Endothelial cell of umbilical vein (primary cell): ENCODE measurements at regions not wholly inside any gene's neighbourhood (a gene's known extent, or its start where the extent isn't known, plus 50 kb on each side); places are given as distances from the start of the nearest gene placed in this dataset.

Source experiments
- BruUV-seq: library from RNA; stranded (reverse); fragments of 400-500 nt; replicated peaks from 2 replicates; lab custom pipeline; 2021; lab: Mats Ljungman, UMichigan
- CTCF ChIA-PET: fragments of 300-600, 350-600 bp; sonication (Branson Sonifier 250); formaldehyde crosslinking; loops from one replicate; lab custom pipeline; 2021; ENCODE audit warnings: antibody characterized with exemption, inconsistent platforms; lab: Charles Lee
- POLR2A ChIA-PET: fragments of 300-600, 350-600 bp; sonication (Branson Sonifier 250); formaldehyde crosslinking; loops from one replicate; lab custom pipeline; 2021; ENCODE audit warnings: antibody characterized with exemption, inconsistent platforms; lab: Charles Lee
- DNase-seq: peaks from one replicate; pipeline ENCODE4 v3.0.0-alpha.2; 2011; ENCODE audit warnings: low read depth, low spot score
- FAIRE-seq: peaks from 2 replicates; lab custom pipeline; 2011; peaks lifted over from hg19 to GRCh38; lab: Jason Lieb, UNC
- H2AFZ ChIP-seq: 2 replicates; pipeline ENCODE4 v1.6.0; 2012; ENCODE audit warnings: low read depth, low read length, control low read depth, inconsistent platforms
- H3K27ac ChIP-seq: 2 replicates; pipeline ENCODE4 v1.5.1; 2011; ENCODE audit warnings: low read depth, mild to moderate bottlenecking, control low read depth, low read length, moderate library complexity; ENCODE audit not compliant: insufficient read depth
- H3K27me3 ChIP-seq, 2 experiments: 2 replicates each; pipeline versions ENCODE4 v1.6.0 to v1.6.1; 2011; ENCODE audit warnings: low read length in 2 of 2, mixed read lengths in 1 of 2; ENCODE audit not compliant: control insufficient read depth in 2 of 2, insufficient read depth in 2 of 2
- H3K36me3 ChIP-seq, 2 experiments: 2 replicates in 1 of 2; 3 replicates in 1 of 2; pipeline ENCODE4 v1.5.1; 2011; ENCODE audit warnings: low read length in 2 of 2, mild to moderate bottlenecking in 1 of 2, moderate library complexity in 1 of 2; ENCODE audit not compliant: control insufficient read depth in 2 of 2, insufficient read depth in 2 of 2; ENCODE audit errors: extremely low read depth in 1 of 2
- H3K4me1 ChIP-seq: 3 replicates; pipeline ENCODE4 v1.5.1; 2011; ENCODE audit warnings: mild to moderate bottlenecking, low read length; ENCODE audit not compliant: control insufficient read depth, insufficient read depth; ENCODE audit errors: extremely low read depth
- H3K4me2 ChIP-seq: 2 replicates; pipeline ENCODE4 v1.6.1; 2011; ENCODE audit warnings: low read length, control low read depth, mixed read lengths; ENCODE audit not compliant: insufficient read depth
- H3K4me3 ChIP-seq, 3 experiments: fragments of 200-600 bp in 1 of 3; sonication (generic), shearing (Covaris generic) in 1 of 3; replicated peaks in 1 of 3; 2 replicates each; pipeline ENCODE4 v1.5.1; 2011 to 2016; ENCODE audit warnings: control low read depth in 3 of 3, low read length in 3 of 3, mild to moderate bottlenecking in 2 of 3, inconsistent platforms in 1 of 3, low read depth in 1 of 3, moderate library complexity in 1 of 3; ENCODE audit not compliant: insufficient read depth in 1 of 3
- H3K79me2 ChIP-seq: 2 replicates; pipeline ENCODE4 v1.6.0; 2012; ENCODE audit warnings: low read length, inconsistent platforms; ENCODE audit not compliant: control insufficient read depth, insufficient read depth
- H3K9ac ChIP-seq: replicated peaks from 2 replicates; pipeline ENCODE3; 2011; ENCODE audit warnings: low read length, control low read depth; ENCODE audit not compliant: insufficient read depth; ENCODE audit errors: extremely low read depth
- H3K9me1 ChIP-seq: replicated peaks from 3 replicates; pipeline ENCODE4 v1.6.0; 2011; ENCODE audit warnings: mild to moderate bottlenecking, low read length; ENCODE audit not compliant: control insufficient read depth, insufficient read depth; ENCODE audit errors: extremely low read depth
- H3K9me3 ChIP-seq: replicated peaks from 2 replicates; pipeline ENCODE4 v1.5.1; 2012; ENCODE audit warnings: low read length, inconsistent platforms; ENCODE audit not compliant: control insufficient read depth, insufficient read depth
- H4K20me1 ChIP-seq: replicated peaks from 2 replicates; pipeline ENCODE3; 2011; ENCODE audit warnings: mild to moderate bottlenecking, low read length; ENCODE audit not compliant: control insufficient read depth, insufficient read depth; ENCODE audit errors: extremely low read depth
- EZH2 ChIP-seq: IDR thresholded peaks from 2 replicates; pipeline ENCODE4 v1.6.1; 2012; ENCODE audit warnings: borderline replicate concordance, low read depth, mild to moderate bottlenecking, moderate library complexity, low read length, inconsistent platforms; ENCODE audit not compliant: severe bottlenecking
- FOS ChIP-seq: IDR thresholded peaks from 2 replicates; pipeline ENCODE4 v1.6.1; 2011; ENCODE audit warnings: mild to moderate bottlenecking, low read length, moderate library complexity, borderline replicate concordance; ENCODE audit not compliant: insufficient read depth
- GATA2 ChIP-seq: IDR thresholded peaks from 2 replicates; pipeline ENCODE4 v1.7.0; 2011; ENCODE audit warnings: low read depth, mild to moderate bottlenecking, moderate library complexity, mixed read lengths, low read length; ENCODE audit not compliant: insufficient read length, insufficient read depth
- JUN ChIP-seq: IDR thresholded peaks from 2 replicates; pipeline ENCODE4 v1.6.1; 2011; ENCODE audit warnings: borderline replicate concordance, low read depth; ENCODE audit not compliant: insufficient read length, insufficient read depth
- MAX ChIP-seq: IDR thresholded peaks from 2 replicates; pipeline ENCODE4 v1.6.1; 2011; ENCODE audit not compliant: insufficient read depth, insufficient read length
- MYC ChIP-seq: IDR thresholded peaks from one replicate; pipeline ENCODE4 v1.6.1; 2011; ENCODE audit warnings: mild to moderate bottlenecking, low read depth, low read length
- POLR2A ChIP-seq: IDR thresholded peaks from 2 replicates; pipeline ENCODE4 v1.6.1; 2012; ENCODE audit warnings: low read depth, mild to moderate bottlenecking, control low read depth, low read length
- POLR2AphosphoS5 ChIP-seq: IDR thresholded peaks from 2 replicates; pipeline ENCODE4 v1.6.1; 2012; ENCODE audit warnings: low read depth, mild to moderate bottlenecking, control low read depth, low read length, moderate library complexity; ENCODE audit not compliant: insufficient read depth
- dilution Hi-C: fragments of 300-500 bp; cut with MboI; formaldehyde crosslinking; loops from one replicate; pipeline ENCODE4 v1.15.0; 2019; ENCODE audit warnings: low sequenced_read_pairs; ENCODE audit not compliant: extremely low pct_ligation_motif_present
- intact Hi-C: fragments of 100-400 bp; cut with micrococcal nuclease; formaldehyde crosslinking; loops from one replicate; pipeline ENCODE4 v1.10.0; 2022
- TF ChIP-seq, protein P1 (sequence below), 2 donors: IDR thresholded peaks; 1 replicate in 1 of 2; 2 replicates in 1 of 2; pipeline ENCODE4 v1.5.1; 2011; ENCODE audit warnings: low read length in 2 of 2, mild to moderate bottlenecking in 2 of 2, moderate library complexity in 2 of 2, control low read depth in 1 of 2, inconsistent platforms in 1 of 2, low read depth in 1 of 2; ENCODE audit not compliant: insufficient read depth in 1 of 2; ENCODE audit errors: extremely low read depth in 1 of 2

- BruUV-seq, result no TSS peak
- no peaks in the 10 kb centered on the region for H3K36me3 ChIP-seq
- intact Hi-C loops (no loop called here), dilution Hi-C loops (no loop called here)
- no peak for TF ChIP-seq FOS
- TF ChIP-seq POLR2AphosphoS5, result no peak
- no peak for TF ChIP-seq POLR2A
- TF ChIP-seq JUN, result no peak
- TF ChIP-seq MYC, result no peak
- TF ChIP-seq, protein P1, sequence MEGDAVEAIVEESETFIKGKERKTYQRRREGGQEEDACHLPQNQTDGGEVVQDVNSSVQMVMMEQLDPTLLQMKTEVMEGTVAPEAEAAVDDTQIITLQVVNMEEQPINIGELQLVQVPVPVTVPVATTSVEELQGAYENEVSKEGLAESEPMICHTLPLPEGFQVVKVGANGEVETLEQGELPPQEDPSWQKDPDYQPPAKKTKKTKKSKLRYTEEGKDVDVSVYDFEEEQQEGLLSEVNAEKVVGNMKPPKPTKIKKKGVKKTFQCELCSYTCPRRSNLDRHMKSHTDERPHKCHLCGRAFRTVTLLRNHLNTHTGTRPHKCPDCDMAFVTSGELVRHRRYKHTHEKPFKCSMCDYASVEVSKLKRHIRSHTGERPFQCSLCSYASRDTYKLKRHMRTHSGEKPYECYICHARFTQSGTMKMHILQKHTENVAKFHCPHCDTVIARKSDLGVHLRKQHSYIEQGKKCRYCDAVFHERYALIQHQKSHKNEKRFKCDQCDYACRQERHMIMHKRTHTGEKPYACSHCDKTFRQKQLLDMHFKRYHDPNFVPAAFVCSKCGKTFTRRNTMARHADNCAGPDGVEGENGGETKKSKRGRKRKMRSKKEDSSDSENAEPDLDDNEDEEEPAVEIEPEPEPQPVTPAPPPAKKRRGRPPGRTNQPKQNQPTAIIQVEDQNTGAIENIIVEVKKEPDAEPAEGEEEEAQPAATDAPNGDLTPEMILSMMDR (IDR thresholded peaks at IDR 0.05; ENCODE audit: extremely low read depth in 1 of 2, insufficient read depth in 1 of 2, low read depth in 1 of 2, low read length in 2 of 2), result no peak
- TF ChIP-seq GATA2, result no peak
- no peak for TF ChIP-seq MAX
- no peak for TF ChIP-seq EZH2
- H3K4me2 ChIP-seq, result no peak overlapping the region
- DNase-seq, result no peak
- H3K4me3 ChIP-seq, result no peak overlapping the region
- no peaks in the 10 kb centered on the region for H3K9me1 ChIP-seq
- H3K27me3 ChIP-seq, result no peaks in the 10 kb centered on the region
- H4K20me1 ChIP-seq, result no peaks in the 10 kb centered on the region
- no peak overlapping the region for H3K27ac ChIP-seq
- POLR2A ChIA-PET, result no interaction called here
- H3K9ac ChIP-seq, result no peak overlapping the region
- H3K4me1 ChIP-seq, result no peaks in the 10 kb centered on the region
- no peak overlapping the region for H2AFZ ChIP-seq
- CTCF ChIA-PET, result no interaction called here
- H3K79me2 ChIP-seq, result no peaks in the 10 kb centered on the region
- no peaks in the 10 kb centered on the region for H3K9me3 ChIP-seq
- FAIRE-seq, result no peak
Measured at GRCh38 chrX:129310000-129310399, 213.3 kb downstream of the SMARCA1 start.
